ENCODE measurements at regions not wholly inside any gene's neighbourhood (a gene's known extent, or its start where the extent isn't known, plus 50 kb on each side); places are given as distances from the start of the nearest gene placed in this dataset.
"Not testable (repeated sequence)": the region's sequence is repeated elsewhere in the genome, so short reads cannot be mapped to it uniquely, and the experiment has no call there.

GRCh38 chr19:27720155-27720554 is 1492.8 kb downstream of the UQCRFS1 start:
- CTCF ChIA-PET (ENCODE audit: partially characterized antibody) = no interaction called here
- DNase-seq = no peak
- Histone ChIP-seq H3K27ac (ENCODE audit: low read depth, low read length) (no peak overlapping the region), H3K4me1 (ENCODE audit: insufficient read depth, low read length) (no peaks in the 10 kb centered on the region), H3K4me3 (ENCODE audit: low read length in 2 of 2) (no peak overlapping the region), H3K27me3 (ENCODE audit: insufficient read depth, low read length) (no peaks in the 10 kb centered on the region), H3K36me3 (ENCODE audit: insufficient read depth, low read length) (no peaks in the 10 kb centered on the region), H3K9me3 (ENCODE audit: control insufficient read depth in 1 of 2, low read length in 2 of 2) (peaks cover 0 to 25% of the 10 kb centered on the region in 2 donors)
- intact Hi-C loops (cut with micrococcal nuclease) = no loop called here
- POLR2A ChIA-PET (ENCODE audit: partially characterized antibody) = no interaction called here
- H3K27ac Mint-ChIP-seq = no peak overlapping the region
- no peak overlapping the region for H3K4me3 Mint-ChIP-seq
- H3K27me3 Mint-ChIP-seq = no peaks in the 10 kb centered on the region
- H3K36me3 Mint-ChIP-seq = peaks cover 2 to 8% of the 10 kb centered on the region in 2 donors
- peaks cover 0 to 87% (median 69%) of the 10 kb centered on the region in 8 donors for H3K9me3 Mint-ChIP-seq
- H3K4me1 Mint-ChIP-seq = no peaks in the 10 kb centered on the region

DNA sequence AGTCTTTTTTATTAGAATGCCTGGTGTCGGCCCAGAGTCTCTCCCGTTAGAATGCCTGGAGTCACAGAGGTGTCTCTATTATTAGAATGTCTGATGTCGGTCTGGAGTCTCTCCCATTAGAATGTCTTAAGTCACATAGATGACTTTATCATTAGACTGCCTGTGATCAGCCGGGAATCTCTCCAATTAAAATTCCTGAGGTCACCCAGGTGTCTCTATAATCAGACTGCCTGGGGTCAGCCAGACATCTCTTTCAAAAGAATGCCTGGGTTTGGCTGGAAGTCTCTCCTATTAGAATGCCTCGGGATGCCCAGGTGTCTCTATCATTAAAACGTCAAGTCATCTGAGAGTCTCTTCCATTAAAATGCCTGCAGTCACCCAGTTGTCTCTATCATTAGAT is 1493.9 kb downstream of the UQCRFS1 start:
- no peak overlapping the region for H3K4me3 Mint-ChIP-seq
- no peak for DNase-seq
- no peaks in the 10 kb centered on the region for H3K36me3 ChIP-seq (ENCODE audit: insufficient read depth, low read length)
- CTCF ChIA-PET (ENCODE audit: partially characterized antibody) = no interaction called here
- H3K27ac Mint-ChIP-seq = no peak overlapping the region
- peaks cover 0 to 19% of the 10 kb centered on the region in 2 donors for H3K9me3 ChIP-seq (ENCODE audit: control insufficient read depth in 1 of 2, low read length in 2 of 2)
- H3K27me3 ChIP-seq (ENCODE audit: insufficient read depth, low read length) = no peaks in the 10 kb centered on the region
- H3K27ac ChIP-seq (ENCODE audit: low read depth, low read length) = no peak overlapping the region
- no peaks in the 10 kb centered on the region for H3K4me1 ChIP-seq (ENCODE audit: insufficient read depth, low read length)
- POLR2A ChIA-PET (ENCODE audit: partially characterized antibody) = no interaction called here
- no peak overlapping the region for H3K4me3 ChIP-seq (ENCODE audit: low read length in 2 of 2)
- intact Hi-C loops (cut with micrococcal nuclease) = no loop called here
- H3K27me3 Mint-ChIP-seq = no peaks in the 10 kb centered on the region
- no peaks in the 10 kb centered on the region for H3K4me1 Mint-ChIP-seq
- peaks cover 0 to 86% (median 67%) of the 10 kb centered on the region in 8 donors for H3K9me3 Mint-ChIP-seq
- peaks cover 2 to 8% of the 10 kb centered on the region in 2 donors for H3K36me3 Mint-ChIP-seq

- Mint-ChIP-seq H3K27me3 (no peaks in the 10 kb centered on the region), H3K36me3 (peaks cover 2 to 8% of the 10 kb centered on the region in 2 donors), H3K4me3 (no peak overlapping the region), H3K9me3 (peaks cover 0 to 85% (median 64%) of the 10 kb centered on the region in 8 donors), H3K4me1 (no peaks in the 10 kb centered on the region), H3K27ac (no peak overlapping the region)
- ChIA-PET CTCF (ENCODE audit: partially characterized antibody) (no interaction called here), POLR2A (ENCODE audit: partially characterized antibody) (no interaction called here)
- H3K36me3 ChIP-seq (ENCODE audit: insufficient read depth, low read length) = no peaks in the 10 kb centered on the region
- H3K27me3 ChIP-seq (ENCODE audit: insufficient read depth, low read length) = no peaks in the 10 kb centered on the region
- no peak for DNase-seq
- H3K4me1 ChIP-seq (ENCODE audit: insufficient read depth, low read length) = no peaks in the 10 kb centered on the region
- H3K27ac ChIP-seq (ENCODE audit: low read depth, low read length) = no peak overlapping the region
- intact Hi-C loops (cut with micrococcal nuclease) = no loop called here
- H3K9me3 ChIP-seq (ENCODE audit: control insufficient read depth in 1 of 2, low read length in 2 of 2) = peaks cover 0 to 19% of the 10 kb centered on the region in 2 donors
- no peak overlapping the region for H3K4me3 ChIP-seq (ENCODE audit: low read length in 2 of 2)
Observed at GRCh38 chr19:27718234-27718633, 1494.7 kb downstream of the UQCRFS1 start.

- H3K9me3 Mint-ChIP-seq = peaks cover 0 to 84% (median 63%) of the 10 kb centered on the region in 8 donors
- H3K4me3 Mint-ChIP-seq = no peak overlapping the region
- no peak overlapping the region for H3K27ac ChIP-seq (ENCODE audit: low read depth, low read length)
- ChIA-PET CTCF (ENCODE audit: partially characterized antibody) (no interaction called here), POLR2A (ENCODE audit: partially characterized antibody) (no interaction called here)
- intact Hi-C loops (cut with micrococcal nuclease) = no loop called here
- peaks cover 2 to 8% of the 10 kb centered on the region in 2 donors for H3K36me3 Mint-ChIP-seq
- H3K9me3 ChIP-seq (ENCODE audit: control insufficient read depth in 1 of 2, low read length in 2 of 2) = peaks cover 0 to 19% of the 10 kb centered on the region in 2 donors
- no peaks in the 10 kb centered on the region for H3K4me1 Mint-ChIP-seq
- H3K4me3 ChIP-seq (ENCODE audit: low read length in 2 of 2) = no peak overlapping the region
- no peaks in the 10 kb centered on the region for H3K36me3 ChIP-seq (ENCODE audit: insufficient read depth, low read length)
- H3K27me3 ChIP-seq (ENCODE audit: insufficient read depth, low read length) = no peaks in the 10 kb centered on the region
- no peak for DNase-seq
- H3K4me1 ChIP-seq (ENCODE audit: insufficient read depth, low read length) = no peaks in the 10 kb centered on the region
- H3K27ac Mint-ChIP-seq = no peak overlapping the region
- no peaks in the 10 kb centered on the region for H3K27me3 Mint-ChIP-seq
Observed at GRCh38 chr19:27717825-27718224, 1495.1 kb downstream of the UQCRFS1 start.

GRCh38 chr19:27716922-27717321 is 1496.0 kb downstream of the UQCRFS1 start:
- Histone ChIP-seq H3K4me3 (ENCODE audit: low read length in 2 of 2) (no peak overlapping the region), H3K36me3 (ENCODE audit: insufficient read depth, low read length) (no peaks in the 10 kb centered on the region), H3K9me3 (ENCODE audit: control insufficient read depth in 1 of 2, low read length in 2 of 2) (peaks cover 0 to 19% of the 10 kb centered on the region in 2 donors), H3K27me3 (ENCODE audit: insufficient read depth, low read length) (no peaks in the 10 kb centered on the region), H3K27ac (ENCODE audit: low read depth, low read length) (no peak overlapping the region), H3K4me1 (ENCODE audit: insufficient read depth, low read length) (no peaks in the 10 kb centered on the region)
- H3K27ac Mint-ChIP-seq = no peak overlapping the region
- no peaks in the 10 kb centered on the region for H3K4me1 Mint-ChIP-seq
- ChIA-PET CTCF (ENCODE audit: partially characterized antibody) (no interaction called here), POLR2A (ENCODE audit: partially characterized antibody) (no interaction called here)
- peaks cover 0 to 87% (median 63%) of the 10 kb centered on the region in 8 donors for H3K9me3 Mint-ChIP-seq
- no peaks in the 10 kb centered on the region for H3K27me3 Mint-ChIP-seq
- peaks cover 2 to 5% of the 10 kb centered on the region in 2 donors for H3K36me3 Mint-ChIP-seq
- no peak for DNase-seq
- no peak overlapping the region for H3K4me3 Mint-ChIP-seq
- intact Hi-C loops (cut with micrococcal nuclease) = no loop called here

DNA sequence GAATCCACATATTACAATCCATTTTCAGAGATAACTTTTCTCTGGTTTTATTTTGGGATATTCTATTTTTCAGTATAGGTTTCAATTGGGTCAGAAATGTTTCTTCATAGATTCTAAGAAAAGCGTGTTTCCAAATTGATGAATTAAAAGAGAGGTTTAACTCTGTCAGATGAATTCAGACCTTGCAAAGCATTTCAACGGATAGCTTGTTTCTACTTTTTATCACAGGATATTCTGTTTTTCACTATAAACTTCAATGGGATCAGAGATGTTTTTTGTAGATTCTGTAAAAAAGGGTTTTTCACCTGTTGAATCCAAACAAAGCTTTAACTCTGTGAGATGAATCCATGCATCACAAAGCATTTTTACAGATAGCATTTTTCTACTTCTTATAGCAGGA is 1498.1 kb downstream of the UQCRFS1 start:
- CTCF ChIA-PET (ENCODE audit: partially characterized antibody) = no interaction called here
- no peaks in the 10 kb centered on the region for H3K36me3 Mint-ChIP-seq
- no peak overlapping the region for H3K27ac ChIP-seq (ENCODE audit: low read depth, low read length)
- H3K4me3 ChIP-seq (ENCODE audit: low read length in 2 of 2) = no peak overlapping the region
- no peaks in the 10 kb centered on the region for H3K27me3 Mint-ChIP-seq
- no peaks in the 10 kb centered on the region for H3K36me3 ChIP-seq (ENCODE audit: insufficient read depth, low read length)
- H3K27me3 ChIP-seq (ENCODE audit: insufficient read depth, low read length) = no peaks in the 10 kb centered on the region
- peaks cover 0 to 10% of the 10 kb centered on the region in 2 donors for H3K9me3 ChIP-seq (ENCODE audit: control insufficient read depth in 1 of 2, low read length in 2 of 2)
- no peak for DNase-seq
- H3K9me3 Mint-ChIP-seq = peaks cover 0 to 79% (median 49%) of the 10 kb centered on the region in 8 donors
- POLR2A ChIA-PET (ENCODE audit: partially characterized antibody) = no interaction called here
- H3K4me3 Mint-ChIP-seq = no peak overlapping the region
- H3K4me1 ChIP-seq (ENCODE audit: insufficient read depth, low read length) = no peaks in the 10 kb centered on the region
- no peaks in the 10 kb centered on the region for H3K4me1 Mint-ChIP-seq
- no peak overlapping the region for H3K27ac Mint-ChIP-seq
- intact Hi-C loops (cut with micrococcal nuclease) = no loop called here

- Mint-ChIP-seq H3K27me3 (no peaks in the 10 kb centered on the region), H3K27ac (no peak overlapping the region), H3K4me1 (no peaks in the 10 kb centered on the region), H3K4me3 (no peak overlapping the region), H3K9me3 (peaks cover 3 to 57% (median 27%) of the 10 kb centered on the region in 8 donors), H3K36me3 (no peaks in the 10 kb centered on the region)
- H3K27ac ChIP-seq (ENCODE audit: low read depth, low read length) = no peak overlapping the region
- H3K4me1 ChIP-seq (ENCODE audit: insufficient read depth, low read length) = no peaks in the 10 kb centered on the region
- no peaks in the 10 kb centered on the region for H3K36me3 ChIP-seq (ENCODE audit: insufficient read depth, low read length)
- no peak overlapping the region for H3K4me3 ChIP-seq (ENCODE audit: low read length in 2 of 2)
- intact Hi-C loops (cut with micrococcal nuclease) = no loop called here
- no peak for DNase-seq
- no peaks in the 10 kb centered on the region for H3K27me3 ChIP-seq (ENCODE audit: insufficient read depth, low read length)
- POLR2A ChIA-PET (ENCODE audit: partially characterized antibody) = no interaction called here
- CTCF ChIA-PET (ENCODE audit: partially characterized antibody) = no interaction called here
- no peaks in the 10 kb centered on the region for H3K9me3 ChIP-seq (ENCODE audit: control insufficient read depth in 1 of 2, low read length in 2 of 2)
Observed at GRCh38 chr19:27709496-27709895, 1503.5 kb downstream of the UQCRFS1 start.

GRCh38 chr19:27708986-27709385 is 1504.0 kb downstream of the UQCRFS1 start:
- DNase-seq; H3K27me3 ChIP-seq (ENCODE audit: insufficient read depth, low read length); H3K4me3 Mint-ChIP-seq; H3K27ac ChIP-seq (ENCODE audit: low read depth, low read length); H3K4me3 ChIP-seq (ENCODE audit: low read length in 2 of 2); intact Hi-C loops (cut with micrococcal nuclease); CTCF ChIA-PET (ENCODE audit: partially characterized antibody); H3K27me3 Mint-ChIP-seq; H3K9me3 ChIP-seq (ENCODE audit: control insufficient read depth in 1 of 2, low read length in 2 of 2); H3K36me3 ChIP-seq (ENCODE audit: insufficient read depth, low read length); H3K27ac Mint-ChIP-seq; H3K4me1 ChIP-seq (ENCODE audit: insufficient read depth, low read length); H3K36me3 Mint-ChIP-seq; POLR2A ChIA-PET (ENCODE audit: partially characterized antibody); H3K4me1 Mint-ChIP-seq: not testable (repeated sequence)
- H3K9me3 Mint-ChIP-seq = peaks cover 3 to 59% (median 24%) of the 10 kb centered on the region in 8 donors
